NT2/D1 (cell line): ENCODE measurements at regions not wholly inside any gene's neighbourhood (a gene's known extent, or its start where the extent isn't known, plus 50 kb on each side); places are given as distances from the start of the nearest gene placed in this dataset.
"Not testable (repeated sequence)": the region's sequence is repeated elsewhere in the genome, so short reads cannot be mapped to it uniquely, and the experiment has no call there.

Experiments
- SUZ12 ChIP-seq: IDR thresholded peaks from 2 replicates; pipeline ENCODE4 v1.6.1; 2011; ENCODE audit not compliant: insufficient read length, insufficient read depth; ENCODE audit errors: extremely low read depth
- YY1 ChIP-seq: IDR thresholded peaks from 2 replicates; pipeline ENCODE4 v1.6.1; 2011; ENCODE audit not compliant: insufficient read length, insufficient read depth
- ZNF274 ChIP-seq: IDR thresholded peaks from 2 replicates; pipeline ENCODE4 v1.6.1; 2011; ENCODE audit warnings: mild to moderate bottlenecking, low read depth, low read length

GRCh38 chr6:134632982-134633940 lies 315.3 kb upstream of the SGK1 start:
- TF ChIP-seq YY1, ZNF274, SUZ12: not testable (repeated sequence)
